Activated CD4-positive, alpha-beta T cell treated with anti-CD3 and anti-CD28 coated beads for 36 hours (primary cell): ENCODE measurements at regions not wholly inside any gene's neighbourhood (a gene's known extent, or its start where the extent isn't known, plus 50 kb on each side); places are given as distances from the start of the nearest gene placed in this dataset.
"Not testable (repeated sequence)": the region's sequence is repeated elsewhere in the genome, so short reads cannot be mapped to it uniquely, and the experiment has no call there.

Source experiments
- ATAC-seq: fragments of 200-7000 bp; cut with Tn5 transposase; one replicate; pipeline ENCODE4 v1.10.0; 2021; ENCODE audit warnings: mild to moderate bottlenecking, moderate library complexity
- CTCF ChIA-PET: fragments of 350-600 bp; sonication (Branson Sonifier 250); formaldehyde crosslinking; loops from one replicate; lab custom pipeline; 2021; ENCODE audit warnings: antibody characterized with exemption; lab: Charles Lee
- POLR2A ChIA-PET: fragments of 350-600 bp; sonication (Branson Sonifier 250); formaldehyde crosslinking; loops from one replicate; lab custom pipeline; 2021; ENCODE audit warnings: antibody characterized with exemption, inconsistent platforms; lab: Charles Lee
- DNase-seq: peaks from one replicate; pipeline ENCODE4 v3.0.0-alpha.2; 2020
- H3K27ac Mint-ChIP-seq: one replicate; pipeline ENCODE4 v1.8.0; 2021; ENCODE audit warnings: mixed read lengths
- H3K27me3 Mint-ChIP-seq: one replicate; pipeline ENCODE4 v1.8.0; 2021; ENCODE audit warnings: mixed read lengths
- H3K36me3 Mint-ChIP-seq: one replicate; pipeline ENCODE4 v1.8.0; 2021; ENCODE audit warnings: low read depth, mixed read lengths
- H3K4me1 Mint-ChIP-seq: one replicate; pipeline ENCODE4 v1.8.0; 2021; ENCODE audit warnings: mixed read lengths
- H3K4me3 Mint-ChIP-seq: one replicate; pipeline ENCODE4 v1.8.0; 2021; ENCODE audit warnings: mild to moderate bottlenecking, moderate library complexity, mixed read lengths
- H3K9me3 Mint-ChIP-seq: one replicate; pipeline ENCODE4 v1.8.0; 2021; ENCODE audit warnings: low read depth, mixed read lengths
- intact Hi-C, 2 experiments: fragments of 100-400 bp; cut with DNase I in 1 of 2; cut with micrococcal nuclease in 1 of 2; formaldehyde crosslinking; loops; one replicate each; pipeline versions ENCODE4 v1.14.2 to v1.15.1; 2022 to 2024; cut with DNase I, micrococcal nuclease

GRCh38 chr6:14559746-14560536 lies 442.4 kb downstream of the CD83 start:
- H3K27ac Mint-ChIP-seq = no peak overlapping the region
- ChIA-PET POLR2A (interaction anchor here (0.6 kb wide), 1 partner anchor 657 kb away, joined by 6 read pairs; no protein-coding TSS in a partner anchor), CTCF (interaction anchor here (0.6 kb wide), 1 partner anchor 881 kb away, joined by 4 read pairs; no protein-coding TSS in a partner anchor)
- H3K27me3 Mint-ChIP-seq = no peaks in the 10 kb centered on the region
- no peaks in the 10 kb centered on the region for H3K4me1 Mint-ChIP-seq
- H3K4me3 Mint-ChIP-seq = no peak overlapping the region
- ATAC-seq (no peak), DNase-seq (no peak)
- intact Hi-C loops = no loop called here
- peaks cover 5% of the 10 kb centered on the region for H3K9me3 Mint-ChIP-seq
- H3K36me3 Mint-ChIP-seq = no peaks in the 10 kb centered on the region

- ATAC-seq, H3K4me1 Mint-ChIP-seq, H3K9me3 Mint-ChIP-seq, DNase-seq, H3K27me3 Mint-ChIP-seq, POLR2A ChIA-PET, H3K27ac Mint-ChIP-seq, intact Hi-C loops, H3K36me3 Mint-ChIP-seq, H3K4me3 Mint-ChIP-seq: not testable (repeated sequence)
- CTCF ChIA-PET = interaction anchor here (1.2 kb wide), 1 partner anchor 8 kb away, joined by 3 read pairs; no protein-coding TSS in a partner anchor
These were observed 444.0 kb downstream of the CD83 start for GRCh38 chr6:14561563-14561962.

GRCh38 chr6:14567842-14568241 lies 450.3 kb downstream of the CD83 start:
- ATAC-seq = no peak
- H3K36me3 Mint-ChIP-seq = no peaks in the 10 kb centered on the region
- H3K27me3 Mint-ChIP-seq = no peaks in the 10 kb centered on the region
- H3K9me3 Mint-ChIP-seq = no peaks in the 10 kb centered on the region
- H3K4me3 Mint-ChIP-seq = no peak overlapping the region
- no peak for DNase-seq
- ChIA-PET CTCF (interaction anchor here (0.8 kb wide), 1 partner anchor 16 kb away, joined by 3 read pairs; no protein-coding TSS in a partner anchor), POLR2A (no interaction called here)
- peaks cover 5% of the 10 kb centered on the region for H3K4me1 Mint-ChIP-seq
- H3K27ac Mint-ChIP-seq = no peak overlapping the region
- intact Hi-C loops = no loop called here

GRCh38 chr6:14569394-14569793 lies 451.8 kb downstream of the CD83 start:
- no peaks in the 10 kb centered on the region for H3K9me3 Mint-ChIP-seq
- intact Hi-C loops = no loop called here
- H3K27ac Mint-ChIP-seq = no peak overlapping the region
- ChIA-PET POLR2A (no interaction called here), CTCF (interaction anchor here (0.6 kb wide), 1 partner anchor 425 kb away, joined by 3 read pairs; no protein-coding TSS in a partner anchor)
- no peaks in the 10 kb centered on the region for H3K27me3 Mint-ChIP-seq
- ATAC-seq (no peak), DNase-seq (no peak)
- H3K4me1 Mint-ChIP-seq = peaks cover 5% of the 10 kb centered on the region
- no peaks in the 10 kb centered on the region for H3K36me3 Mint-ChIP-seq
- no peak overlapping the region for H3K4me3 Mint-ChIP-seq

- H3K27ac Mint-ChIP-seq, DNase-seq, ATAC-seq, intact Hi-C loops, H3K4me1 Mint-ChIP-seq, H3K36me3 Mint-ChIP-seq, H3K4me3 Mint-ChIP-seq, H3K27me3 Mint-ChIP-seq, CTCF ChIA-PET, POLR2A ChIA-PET, H3K9me3 Mint-ChIP-seq: not testable (repeated sequence)
These were observed 452.3 kb downstream of the CD83 start for GRCh38 chr6:14569874-14570273.

- ATAC-seq (no peak), DNase-seq (no peak)
- ChIA-PET POLR2A (no interaction called here), CTCF (interaction anchor here (0.5 to 0.7 kb wide), 2 partner anchors 131 to 333 kb away, joined by 3 read pairs; no protein-coding TSS in a partner anchor)
- H3K27ac Mint-ChIP-seq = no peak overlapping the region
- peaks cover 5% of the 10 kb centered on the region for H3K4me1 Mint-ChIP-seq
- no peaks in the 10 kb centered on the region for H3K27me3 Mint-ChIP-seq
- intact Hi-C loops = no loop called here
- H3K9me3 Mint-ChIP-seq = peaks cover 1% of the 10 kb centered on the region
- no peak overlapping the region for H3K4me3 Mint-ChIP-seq
- no peaks in the 10 kb centered on the region for H3K36me3 Mint-ChIP-seq
These were observed 453.4 kb downstream of the CD83 start for GRCh38 chr6:14571001-14571400.

GRCh38 chr6:14571746-14572145 lies 454.2 kb downstream of the CD83 start:
- ChIA-PET POLR2A (no interaction called here), CTCF (interaction anchor here (0.5 to 0.7 kb wide), 2 partner anchors 130 to 334 kb away, joined by 3 read pairs; no protein-coding TSS in a partner anchor)
- DNase-seq = no peak
- no peak for ATAC-seq
- Mint-ChIP-seq H3K36me3 (no peaks in the 10 kb centered on the region), H3K27me3 (no peaks in the 10 kb centered on the region), H3K9me3 (peaks cover 4% of the 10 kb centered on the region), H3K4me3 (no peak overlapping the region), H3K4me1 (peaks cover 5% of the 10 kb centered on the region), H3K27ac (no peak overlapping the region)
- intact Hi-C loops = no loop called here

- ATAC-seq (no peak), DNase-seq (no peak)
- H3K4me1 Mint-ChIP-seq = peaks cover 2% of the 10 kb centered on the region
- H3K27ac Mint-ChIP-seq = no peak overlapping the region
- H3K9me3 Mint-ChIP-seq = peaks cover 4% of the 10 kb centered on the region
- POLR2A ChIA-PET = no interaction called here
- intact Hi-C loops = no loop called here
- H3K4me3 Mint-ChIP-seq = no peak overlapping the region
- CTCF ChIA-PET = no interaction called here
- H3K36me3 Mint-ChIP-seq = no peaks in the 10 kb centered on the region
- H3K27me3 Mint-ChIP-seq = no peaks in the 10 kb centered on the region
These were observed 455.7 kb downstream of the CD83 start for GRCh38 chr6:14573267-14573666.

GRCh38 chr6:14573703-14574290 lies 456.2 kb downstream of the CD83 start:
- Mint-ChIP-seq H3K4me3 (no peak overlapping the region), H3K27me3 (no peaks in the 10 kb centered on the region), H3K27ac (no peak overlapping the region), H3K9me3 (peaks cover 4% of the 10 kb centered on the region), H3K4me1 (peaks cover 1% of the 10 kb centered on the region), H3K36me3 (no peaks in the 10 kb centered on the region)
- DNase-seq (no peak), ATAC-seq (no peak)
- CTCF ChIA-PET = no interaction called here
- intact Hi-C loops = no loop called here
- POLR2A ChIA-PET = no interaction called here

- Mint-ChIP-seq H3K4me3 (no peak overlapping the region), H3K27me3 (no peaks in the 10 kb centered on the region), H3K36me3 (no peaks in the 10 kb centered on the region), H3K27ac (no peak overlapping the region), H3K4me1 (peaks cover 5% of the 10 kb centered on the region), H3K9me3 (peaks cover 4% of the 10 kb centered on the region)
- ATAC-seq (no peak), DNase-seq (no peak)
- ChIA-PET CTCF (no interaction called here), POLR2A (no interaction called here)
- intact Hi-C loops = no loop called here
These were observed 458.4 kb downstream of the CD83 start for GRCh38 chr6:14575961-14576360.

- Mint-ChIP-seq H3K27me3 (no peaks in the 10 kb centered on the region), H3K36me3 (no peaks in the 10 kb centered on the region), H3K27ac (no peak overlapping the region), H3K4me3 (no peak overlapping the region), H3K9me3 (peaks cover 4% of the 10 kb centered on the region), H3K4me1 (peaks cover 5% of the 10 kb centered on the region)
- ATAC-seq = no peak
- DNase-seq = no peak
- intact Hi-C loops = no loop called here
- CTCF ChIA-PET = interaction anchor here (0.9 kb wide), 1 partner anchor 88 kb away, joined by 5 read pairs; no protein-coding TSS in a partner anchor
- POLR2A ChIA-PET = no interaction called here
These were observed 461.4 kb downstream of the CD83 start for GRCh38 chr6:14578994-14579393.

- no peak overlapping the region for H3K4me3 Mint-ChIP-seq
- peaks cover 5% of the 10 kb centered on the region for H3K4me1 Mint-ChIP-seq
- H3K27me3 Mint-ChIP-seq = no peaks in the 10 kb centered on the region
- ChIA-PET POLR2A (no interaction called here), CTCF (interaction anchor here (0.7 kb wide), 1 partner anchor 18 kb away, joined by 3 read pairs; no protein-coding TSS in a partner anchor)
- ATAC-seq (no peak), DNase-seq (no peak)
- intact Hi-C loops = no loop called here
- no peaks in the 10 kb centered on the region for H3K9me3 Mint-ChIP-seq
- no peak overlapping the region for H3K27ac Mint-ChIP-seq
- H3K36me3 Mint-ChIP-seq = no peaks in the 10 kb centered on the region
These were observed 465.2 kb downstream of the CD83 start for GRCh38 chr6:14582749-14583148.
